ENCODE measurements at regions not wholly inside any gene's neighbourhood (a gene's known extent, or its start where the extent isn't known, plus 50 kb on each side); places are given as distances from the start of the nearest gene placed in this dataset.

DNA sequence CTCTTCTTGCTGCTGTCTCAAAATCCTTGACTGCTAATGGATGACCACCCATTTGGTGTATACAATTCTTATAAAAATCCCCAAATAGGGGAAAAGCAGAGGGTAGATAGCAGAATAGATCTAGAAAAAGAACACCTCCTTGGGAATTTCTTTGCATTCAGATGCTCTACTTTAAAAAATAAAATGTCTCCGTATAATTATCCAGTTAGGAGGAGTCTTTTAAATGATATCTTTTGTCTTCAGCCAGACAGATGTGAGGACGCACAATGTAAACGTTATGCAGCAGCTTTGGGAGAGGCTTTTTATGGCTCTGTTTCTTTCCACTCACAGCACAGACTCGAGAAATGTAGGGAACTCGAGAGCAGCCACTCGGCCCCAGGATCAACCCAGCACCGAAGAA is 300.2 kb downstream of the IRF8 start (continued):
- TF ChIP-seq, protein P1, sequence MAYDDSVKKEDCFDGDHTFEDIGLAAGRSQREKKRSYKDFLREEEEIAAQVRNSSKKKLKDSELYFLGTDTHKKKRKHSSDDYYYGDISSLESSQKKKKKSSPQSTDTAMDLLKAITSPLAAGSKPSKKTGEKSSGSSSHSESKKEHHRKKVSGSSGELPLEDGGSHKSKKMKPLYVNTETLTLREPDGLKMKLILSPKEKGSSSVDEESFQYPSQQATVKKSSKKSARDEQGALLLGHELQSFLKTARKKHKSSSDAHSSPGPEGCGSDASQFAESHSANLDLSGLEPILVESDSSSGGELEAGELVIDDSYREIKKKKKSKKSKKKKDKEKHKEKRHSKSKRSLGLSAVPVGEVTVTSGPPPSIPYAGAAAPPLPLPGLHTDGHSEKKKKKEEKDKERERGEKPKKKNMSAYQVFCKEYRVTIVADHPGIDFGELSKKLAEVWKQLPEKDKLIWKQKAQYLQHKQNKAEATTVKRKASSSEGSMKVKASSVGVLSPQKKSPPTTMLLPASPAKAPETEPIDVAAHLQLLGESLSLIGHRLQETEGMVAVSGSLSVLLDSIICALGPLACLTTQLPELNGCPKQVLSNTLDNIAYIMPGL (CRISPR knock-in tag; IDR thresholded peaks at IDR 0.05; ENCODE audit: borderline replicate concordance), result no peak

DNA sequence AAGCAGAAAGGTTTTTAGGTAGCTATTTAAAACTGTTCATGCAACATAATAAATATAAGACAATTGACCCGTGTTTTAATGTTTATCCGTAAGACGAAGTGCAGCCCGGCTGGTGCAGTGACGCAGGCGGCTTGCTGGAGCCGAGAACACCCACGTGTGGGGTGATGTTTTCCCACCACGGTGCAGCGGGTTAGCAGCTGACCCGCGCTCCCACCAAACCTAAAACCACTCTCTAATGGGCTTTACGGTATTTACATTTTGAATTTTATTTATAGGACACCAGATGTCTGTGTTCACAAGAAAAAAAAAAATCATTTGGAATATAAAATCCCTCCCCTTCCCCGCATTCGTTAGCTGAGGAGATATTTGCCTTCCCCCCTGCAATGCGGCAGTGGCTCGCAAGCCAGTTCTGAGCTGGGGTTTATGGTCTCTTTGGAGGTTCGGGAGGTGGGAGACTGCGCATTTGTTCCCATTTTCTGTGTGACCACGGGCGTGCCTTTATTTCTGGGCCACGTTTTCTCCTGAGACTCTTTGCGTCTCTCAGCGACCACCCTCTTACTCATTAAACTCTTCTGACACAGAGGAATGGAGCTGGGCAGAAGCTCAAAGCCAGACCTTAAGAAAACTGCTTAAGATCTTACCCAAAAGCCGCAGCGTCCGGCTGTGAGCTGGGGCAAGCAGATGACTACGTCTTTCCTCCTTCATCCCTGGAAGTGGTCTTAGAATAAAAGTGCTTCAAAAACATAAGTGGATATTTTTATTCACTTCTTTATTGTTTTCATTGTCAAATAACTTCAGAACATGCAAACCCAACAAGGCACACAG is 301.1 kb downstream of the IRF8 start:
- ChIA-PET POLR2A (no interaction called here), CTCF (interaction anchor here (0.6 to 1.1 kb wide), 4 partner anchors 9 to 984 kb away, joined by 3 to 4 read pairs (median 3); no protein-coding TSS in a partner anchor)
- ATAC-seq, result no peak
- H3K4me1 ChIP-seq, result no peaks in the 10 kb centered on the region
- no peak for TF ChIP-seq NFE2L2 (conservative IDR thresholded peaks at IDR 0.05; ENCODE audit: low read length)
- 0 out of 2 replicates have a peak, but pooled peaks have one; percentile 51 for TF ChIP-seq CBX8 (IDR thresholded peaks at IDR 0.05)
- TF ChIP-seq RARB (CRISPR knock-in tag; IDR thresholded peaks at IDR 0.05), result no peak
- 44% methylated on average over 28 of the region's 28 CpGs for WGBS (ENCODE audit: missing lambda C conversion rate)
- no peak for DNase-seq (ENCODE audit: low read depth in 1 of 2, low spot score in 1 of 2)
- no peak overlapping the region for H3K4me2 ChIP-seq
- no peaks in the 10 kb centered on the region for H3K9me3 ChIP-seq
- no peak overlapping the region for H3K27ac ChIP-seq
- FAIRE-seq, result no peak
- no peak overlapping the region for H3K4me3 ChIP-seq

DNA sequence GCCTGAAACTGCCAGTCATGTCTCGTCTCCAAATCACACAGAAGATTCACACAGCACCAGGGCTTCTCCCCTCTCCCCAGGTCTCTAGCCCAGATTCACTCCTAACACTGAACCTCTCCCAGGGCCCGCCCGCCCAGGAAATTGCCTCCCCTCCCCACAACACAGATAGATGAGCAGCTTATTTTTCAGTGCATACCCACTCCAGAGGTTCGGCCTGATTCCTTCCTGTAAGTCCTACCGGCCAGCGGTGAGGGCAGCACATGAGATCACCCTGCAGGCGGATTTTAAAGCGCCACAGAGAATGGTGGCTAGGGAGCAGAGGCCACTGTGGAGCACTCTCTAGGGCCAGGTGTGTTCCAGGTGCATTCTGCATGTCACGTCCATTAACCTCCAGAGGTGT is 301.8 kb downstream of the IRF8 start:
- no peak for FAIRE-seq
- CTCF ChIA-PET, result interaction anchor here (0.6 to 1.2 kb wide), 4 partner anchors 8 to 983 kb away, joined by 3 to 4 read pairs (median 3); no protein-coding TSS in a partner anchor

DNA sequence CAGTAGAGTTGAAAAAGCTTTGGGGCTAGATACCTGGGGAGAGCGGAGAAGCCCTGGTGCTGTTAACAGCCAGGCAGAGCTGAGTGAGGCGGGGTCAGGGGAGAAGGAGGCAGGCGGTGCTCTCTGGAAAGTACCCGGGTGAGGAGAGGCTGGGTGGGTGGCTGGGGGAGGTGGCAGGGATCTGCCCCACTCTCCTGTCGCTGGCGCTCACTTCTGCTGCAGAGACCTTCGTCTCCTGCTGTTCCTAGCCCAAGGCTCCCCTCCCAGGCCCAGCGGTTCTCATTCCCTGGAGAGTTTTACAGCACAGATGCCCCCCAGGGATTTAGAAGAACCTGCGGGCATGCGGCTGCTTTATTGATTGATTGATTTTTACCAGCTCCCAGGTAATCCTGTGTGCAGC is 302.8 kb downstream of the IRF8 start:
- H3K27ac ChIP-seq, result no peak overlapping the region
- no peak overlapping the region for H3K4me2 ChIP-seq
- CTCF ChIA-PET, result interaction anchor here (1.1 to 1.2 kb wide), 3 partner anchors 10 to 319 kb away, joined by 3 read pairs; no protein-coding TSS in a partner anchor
- 45% methylated on average over 9 of the region's 10 CpGs for WGBS (ENCODE audit: missing lambda C conversion rate)
- ATAC-seq, result no peak; a peak in 1 of 6 replicates
- DNase-seq (ENCODE audit: low read depth in 1 of 2, low spot score in 1 of 2), result no peak
- H3K4me1 ChIP-seq, result no peaks in the 10 kb centered on the region
- no peak for FAIRE-seq
- no peaks in the 10 kb centered on the region for H3K9me3 ChIP-seq
- H3K4me3 ChIP-seq, result no peak overlapping the region
- TF ChIP-seq NPAS2 (CRISPR knock-in tag; IDR thresholded peaks at IDR 0.05; ENCODE audit: borderline replicate concordance) (no peak), CBX2 (IDR thresholded peaks at IDR 0.05; ENCODE audit: borderline replicate concordance, low read depth) (no peak), JUN (IDR thresholded peaks at IDR 0.05) (no peak), EP300 (IDR thresholded peaks at IDR 0.05) (no peak), RAD21 (conservative IDR thresholded peaks at IDR 0.05 in 1 of 2, IDR thresholded peaks at IDR 0.05 in 1 of 2) (no peak), SMC3 (IDR thresholded peaks at IDR 0.05) (no peak), MAFK (IDR thresholded peaks at IDR 0.05; ENCODE audit: partially characterized antibody) (no peak), CHD2 (IDR thresholded peaks at IDR 0.05; ENCODE audit: low read length, partially characterized antibody) (no peak), NR3C1 (IDR thresholded peaks at IDR 0.05) (no peak), HOXA7 (CRISPR knock-in tag; IDR thresholded peaks at IDR 0.05) (no peak), HOXB5 (CRISPR knock-in tag; IDR thresholded peaks at IDR 0.05) (no peak), JUNB (IDR thresholded peaks at IDR 0.05) (no peak), ZC3H11A (IDR thresholded peaks at IDR 0.05) (no peak), GATA3 (IDR thresholded peaks at IDR 0.05; ENCODE audit: borderline replicate concordance) (no peak)
- TF ChIP-seq, protein P2, sequence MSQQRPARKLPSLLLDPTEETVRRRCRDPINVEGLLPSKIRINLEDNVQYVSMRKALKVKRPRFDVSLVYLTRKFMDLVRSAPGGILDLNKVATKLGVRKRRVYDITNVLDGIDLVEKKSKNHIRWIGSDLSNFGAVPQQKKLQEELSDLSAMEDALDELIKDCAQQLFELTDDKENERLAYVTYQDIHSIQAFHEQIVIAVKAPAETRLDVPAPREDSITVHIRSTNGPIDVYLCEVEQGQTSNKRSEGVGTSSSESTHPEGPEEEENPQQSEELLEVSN (IDR thresholded peaks at IDR 0.05; ENCODE audit: borderline replicate concordance, low read depth), result no peak
- TF ChIP-seq, protein P3, sequence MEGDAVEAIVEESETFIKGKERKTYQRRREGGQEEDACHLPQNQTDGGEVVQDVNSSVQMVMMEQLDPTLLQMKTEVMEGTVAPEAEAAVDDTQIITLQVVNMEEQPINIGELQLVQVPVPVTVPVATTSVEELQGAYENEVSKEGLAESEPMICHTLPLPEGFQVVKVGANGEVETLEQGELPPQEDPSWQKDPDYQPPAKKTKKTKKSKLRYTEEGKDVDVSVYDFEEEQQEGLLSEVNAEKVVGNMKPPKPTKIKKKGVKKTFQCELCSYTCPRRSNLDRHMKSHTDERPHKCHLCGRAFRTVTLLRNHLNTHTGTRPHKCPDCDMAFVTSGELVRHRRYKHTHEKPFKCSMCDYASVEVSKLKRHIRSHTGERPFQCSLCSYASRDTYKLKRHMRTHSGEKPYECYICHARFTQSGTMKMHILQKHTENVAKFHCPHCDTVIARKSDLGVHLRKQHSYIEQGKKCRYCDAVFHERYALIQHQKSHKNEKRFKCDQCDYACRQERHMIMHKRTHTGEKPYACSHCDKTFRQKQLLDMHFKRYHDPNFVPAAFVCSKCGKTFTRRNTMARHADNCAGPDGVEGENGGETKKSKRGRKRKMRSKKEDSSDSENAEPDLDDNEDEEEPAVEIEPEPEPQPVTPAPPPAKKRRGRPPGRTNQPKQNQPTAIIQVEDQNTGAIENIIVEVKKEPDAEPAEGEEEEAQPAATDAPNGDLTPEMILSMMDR (IDR thresholded peaks at IDR 0.05), result no peak
- TF ChIP-seq, protein P4, sequence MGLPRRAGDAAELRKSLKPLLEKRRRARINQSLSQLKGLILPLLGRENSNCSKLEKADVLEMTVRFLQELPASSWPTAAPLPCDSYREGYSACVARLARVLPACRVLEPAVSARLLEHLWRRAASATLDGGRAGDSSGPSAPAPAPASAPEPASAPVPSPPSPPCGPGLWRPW (IDR thresholded peaks at IDR 0.05), result no peak
- POLR2A ChIA-PET, result no interaction called here

More for the DNA sequence above, 301.8 kb downstream of the IRF8 start:
- TF ChIP-seq SMC3 (IDR thresholded peaks at IDR 0.05), result no peak
- no peak for TF ChIP-seq NPAS2 (CRISPR knock-in tag; IDR thresholded peaks at IDR 0.05; ENCODE audit: borderline replicate concordance)
- TF ChIP-seq, protein P2 (IDR thresholded peaks at IDR 0.05; ENCODE audit: borderline replicate concordance, low read depth), result no peak
- ATAC-seq, result peak; percentile 57; a peak in 4 of 6 replicates
- Histone ChIP-seq H3K27ac (no peak overlapping the region), H3K9me3 (no peaks in the 10 kb centered on the region), H3K4me1 (no peaks in the 10 kb centered on the region), H3K4me3 (no peak overlapping the region), H3K4me2 (no peak overlapping the region)
- POLR2A ChIA-PET, result no interaction called here
- WGBS (ENCODE audit: missing lambda C conversion rate), result 15% methylated on average over 7 of the region's 9 CpGs
- DNase-seq (ENCODE audit: low read depth in 1 of 2, low spot score in 1 of 2), result no peak

All from A549 (cell line).